Activated naive CD8-positive, alpha-beta T cell treated with anti-CD3 and anti-CD28 coated beads, Interleukin-2, amount 10 ng/mL, durations not matched to agents 7 days and 5 days (primary cell): ENCODE measurements at regions not wholly inside any gene's neighbourhood (a gene's known extent, or its start where the extent isn't known, plus 50 kb on each side); places are given as distances from the start of the nearest gene placed in this dataset.

Source experiments
- ATAC-seq: fragments of 150-1000 bp; cut with Tn5 transposase; one replicate; pipeline ENCODE4 v1.10.0; 2021; ENCODE audit warnings: low read depth, moderate library complexity
- POLR2A ChIA-PET: fragments of 350-600 bp; sonication (Branson Sonifier 250); formaldehyde crosslinking; loops from one replicate; lab custom pipeline; 2021; ENCODE audit warnings: antibody characterized with exemption; lab: Charles Lee
- DNase-seq: peaks from one replicate; pipeline ENCODE4 v3.0.0; 2021
- H3K27ac Mint-ChIP-seq: one replicate; pipeline ENCODE4 v1.8.0; 2022; ENCODE audit warnings: mild to moderate bottlenecking, mixed read lengths
- H3K27me3 Mint-ChIP-seq: one replicate; pipeline ENCODE4 v1.8.0; 2022; ENCODE audit warnings: mild to moderate bottlenecking, moderate library complexity, mixed read lengths
- H3K36me3 Mint-ChIP-seq: one replicate; pipeline ENCODE4 v1.8.0; 2021; ENCODE audit warnings: mild to moderate bottlenecking, mixed read lengths
- H3K4me1 Mint-ChIP-seq: one replicate; pipeline ENCODE4 v1.8.0; 2021; ENCODE audit warnings: mixed read lengths
- H3K4me3 Mint-ChIP-seq: one replicate; pipeline ENCODE4 v1.8.0; 2022; ENCODE audit warnings: mild to moderate bottlenecking, moderate library complexity, mixed read lengths
- H3K9me3 Mint-ChIP-seq: one replicate; pipeline ENCODE4 v1.8.0; 2021; ENCODE audit warnings: mixed read lengths

DNA sequence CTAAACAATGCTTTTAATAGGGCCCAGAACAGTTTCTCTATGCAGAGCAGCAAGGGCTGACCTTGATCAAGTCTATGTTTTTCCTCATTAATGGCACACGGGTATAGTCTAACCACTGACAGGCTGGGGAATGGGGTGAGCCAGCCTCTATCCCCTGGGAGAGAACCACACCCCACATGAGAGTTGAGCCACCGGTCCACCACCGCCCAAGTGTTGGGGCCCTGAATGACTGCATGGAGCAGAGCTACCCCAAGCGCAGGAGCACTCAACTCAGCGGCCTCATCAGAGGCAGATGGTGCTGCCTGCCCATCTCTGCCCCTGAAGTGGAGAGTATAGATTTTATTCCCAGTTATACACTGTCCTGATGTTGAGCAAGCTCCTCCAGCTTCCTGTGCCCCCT is 247.9 kb upstream of the IRX1 start:
- DNase-seq (no peak), ATAC-seq (no peak)
- H3K9me3 Mint-ChIP-seq = peaks cover under 1% of the 10 kb centered on the region
- no peaks in the 10 kb centered on the region for H3K4me1 Mint-ChIP-seq
- no peaks in the 10 kb centered on the region for H3K27me3 Mint-ChIP-seq
- H3K36me3 Mint-ChIP-seq = no peaks in the 10 kb centered on the region
- POLR2A ChIA-PET = no interaction called here
- H3K4me3 Mint-ChIP-seq = no peak overlapping the region
- no peak overlapping the region for H3K27ac Mint-ChIP-seq

- no peak overlapping the region for H3K4me3 Mint-ChIP-seq
- no peaks in the 10 kb centered on the region for H3K27me3 Mint-ChIP-seq
- H3K9me3 Mint-ChIP-seq = no peaks in the 10 kb centered on the region
- no peaks in the 10 kb centered on the region for H3K36me3 Mint-ChIP-seq
- POLR2A ChIA-PET = no interaction called here
- no peak overlapping the region for H3K27ac Mint-ChIP-seq
- DNase-seq (no peak), ATAC-seq (no peak)
- H3K4me1 Mint-ChIP-seq = no peaks in the 10 kb centered on the region
Observed at GRCh38 chr5:3346111-3346820, 249.4 kb upstream of the IRX1 start.

DNA sequence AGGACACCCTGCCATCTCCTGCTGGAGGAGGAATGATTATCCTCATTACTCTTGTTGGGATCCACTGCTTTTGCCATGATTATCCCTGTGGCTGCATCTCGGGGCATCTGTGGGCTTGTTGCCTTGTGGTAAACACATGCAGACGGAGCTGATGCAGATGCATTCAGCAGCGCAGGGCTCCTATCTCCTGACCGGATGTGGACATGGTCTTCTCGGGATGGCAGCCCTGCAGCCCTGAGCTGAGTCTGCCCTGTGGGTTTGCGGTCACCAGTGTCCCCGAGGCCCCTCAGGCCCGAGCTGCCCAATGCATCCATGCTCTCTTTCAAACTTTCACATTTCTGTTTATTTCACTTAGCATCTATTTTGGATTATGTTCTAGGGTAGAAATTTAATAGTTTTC is 250.4 kb upstream of the IRX1 start:
- Mint-ChIP-seq H3K27ac (no peak overlapping the region), H3K36me3 (no peaks in the 10 kb centered on the region), H3K27me3 (no peaks in the 10 kb centered on the region), H3K9me3 (no peaks in the 10 kb centered on the region), H3K4me3 (no peak overlapping the region), H3K4me1 (no peaks in the 10 kb centered on the region)
- ATAC-seq (no peak), DNase-seq (no peak)
- POLR2A ChIA-PET = no interaction called here

DNA sequence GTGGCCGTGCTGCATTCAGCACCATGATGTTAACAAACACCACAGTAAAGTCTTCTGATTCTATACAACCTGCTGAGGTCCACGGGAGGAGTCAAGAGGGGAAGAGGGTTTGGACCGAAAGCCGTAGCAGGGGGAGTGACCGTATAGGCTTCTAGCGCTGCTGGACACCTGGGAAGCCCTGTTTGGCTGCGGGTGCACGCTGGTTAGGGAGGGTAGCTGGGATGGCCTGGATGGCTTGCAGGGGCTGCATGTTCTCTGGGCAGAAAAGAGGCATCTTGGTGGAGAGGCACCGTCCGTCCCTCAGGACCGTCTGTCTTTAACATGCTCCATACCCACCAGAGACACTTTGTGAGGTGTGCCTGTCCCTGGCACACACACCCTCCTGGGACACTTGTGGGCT is 251.0 kb upstream of the IRX1 start:
- no peak for DNase-seq
- Mint-ChIP-seq H3K36me3 (no peaks in the 10 kb centered on the region), H3K4me3 (no peak overlapping the region), H3K9me3 (no peaks in the 10 kb centered on the region), H3K27ac (no peak overlapping the region), H3K4me1 (no peaks in the 10 kb centered on the region), H3K27me3 (no peaks in the 10 kb centered on the region)
- POLR2A ChIA-PET = no interaction called here
- ATAC-seq = no peak

DNA sequence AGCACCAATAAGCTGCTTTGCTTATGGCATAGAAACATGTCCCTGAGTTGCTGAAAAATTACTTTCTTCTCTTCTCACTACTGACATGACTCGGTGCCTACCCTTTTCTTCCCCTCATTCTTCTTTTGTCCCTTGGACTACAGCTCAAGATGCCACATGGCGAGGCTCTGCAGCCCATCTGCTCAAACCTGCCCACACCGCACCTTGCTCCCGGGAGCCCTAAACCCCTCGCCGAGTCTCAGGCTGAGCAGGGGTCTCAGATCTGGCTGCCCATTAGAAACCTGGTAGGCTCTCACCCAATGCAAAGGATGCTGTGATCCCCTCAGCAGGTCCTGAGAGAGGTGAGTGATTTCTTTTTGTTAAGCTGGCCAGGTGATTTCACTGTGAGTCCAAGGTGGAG is 251.7 kb upstream of the IRX1 start:
- Mint-ChIP-seq H3K4me1 (no peaks in the 10 kb centered on the region), H3K27me3 (no peaks in the 10 kb centered on the region), H3K9me3 (no peaks in the 10 kb centered on the region), H3K27ac (no peak overlapping the region), H3K36me3 (no peaks in the 10 kb centered on the region), H3K4me3 (no peak overlapping the region)
- POLR2A ChIA-PET = no interaction called here
- ATAC-seq = no peak
- DNase-seq = no peak

DNA sequence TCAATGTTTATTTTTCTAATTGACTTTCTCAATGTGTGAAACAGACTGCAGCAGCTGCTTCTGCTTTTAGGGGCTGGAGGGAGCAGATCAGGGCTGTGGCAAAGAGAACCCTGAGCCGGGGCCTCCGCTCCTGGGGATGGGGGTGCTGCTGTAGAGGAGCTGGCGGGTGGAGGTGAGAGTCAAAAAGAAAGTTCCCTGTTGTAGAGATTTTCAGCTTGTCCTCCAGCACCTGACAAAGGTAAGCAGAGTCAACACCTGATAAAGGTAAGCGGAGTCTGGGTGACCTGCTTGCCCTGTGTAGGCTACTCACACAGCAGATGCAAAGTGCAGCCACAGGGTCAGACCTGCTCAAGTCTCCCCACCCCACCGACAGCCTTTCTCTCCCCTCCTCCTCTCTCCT is 252.4 kb upstream of the IRX1 start:
- DNase-seq = no peak
- Mint-ChIP-seq H3K4me1 (no peaks in the 10 kb centered on the region), H3K4me3 (no peak overlapping the region), H3K9me3 (no peaks in the 10 kb centered on the region), H3K27ac (no peak overlapping the region), H3K27me3 (no peaks in the 10 kb centered on the region), H3K36me3 (no peaks in the 10 kb centered on the region)
- ATAC-seq = no peak
- POLR2A ChIA-PET = no interaction called here

- H3K9me3 Mint-ChIP-seq = no peaks in the 10 kb centered on the region
Observed at GRCh38 chr5:3342271-3343100, 253.1 kb upstream of the IRX1 start.

GRCh38 chr5:3341446-3342240 is 254.0 kb upstream of the IRX1 start:
- Mint-ChIP-seq H3K27me3 (no peaks in the 10 kb centered on the region), H3K4me3 (no peak overlapping the region), H3K36me3 (no peaks in the 10 kb centered on the region), H3K27ac (no peak overlapping the region), H3K4me1 (no peaks in the 10 kb centered on the region), H3K9me3 (no peaks in the 10 kb centered on the region)
- POLR2A ChIA-PET = no interaction called here
- ATAC-seq = no peak
- no peak for DNase-seq

More at GRCh38 chr5:3342271-3343100, 253.1 kb upstream of the IRX1 start:
- no peaks in the 10 kb centered on the region for H3K4me1 Mint-ChIP-seq
- POLR2A ChIA-PET = no interaction called here
- ATAC-seq (no peak), DNase-seq (no peak)
- no peak overlapping the region for H3K4me3 Mint-ChIP-seq
- H3K27me3 Mint-ChIP-seq = no peaks in the 10 kb centered on the region
- no peak overlapping the region for H3K27ac Mint-ChIP-seq
- no peaks in the 10 kb centered on the region for H3K36me3 Mint-ChIP-seq

DNA sequence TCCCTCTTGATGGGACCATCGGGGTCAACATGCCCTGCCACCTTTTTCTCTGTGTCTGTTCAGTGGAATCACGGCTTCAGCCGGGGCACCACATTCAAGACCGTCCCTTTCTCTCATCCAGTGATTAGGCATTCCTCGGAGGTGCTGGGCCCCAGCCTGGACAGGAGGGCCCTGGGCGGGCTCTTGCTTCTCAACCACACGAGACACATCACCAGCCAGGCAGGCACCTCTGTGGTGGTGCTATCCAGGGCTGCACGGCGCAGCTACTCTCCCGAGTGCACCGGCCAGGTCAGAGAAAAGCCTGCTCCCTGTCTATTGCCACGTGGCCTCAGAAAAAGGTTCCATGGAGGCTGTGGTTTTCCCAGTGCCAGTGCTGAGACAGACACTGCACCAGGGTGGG is 255.2 kb upstream of the IRX1 start:
- Mint-ChIP-seq H3K36me3 (no peaks in the 10 kb centered on the region), H3K27ac (no peak overlapping the region), H3K9me3 (no peaks in the 10 kb centered on the region), H3K27me3 (no peaks in the 10 kb centered on the region), H3K4me3 (no peak overlapping the region), H3K4me1 (no peaks in the 10 kb centered on the region)
- DNase-seq (no peak), ATAC-seq (no peak)
- POLR2A ChIA-PET = no interaction called here

- H3K4me1 Mint-ChIP-seq = no peaks in the 10 kb centered on the region
Observed at GRCh38 chr5:3339798-3340115, 255.9 kb upstream of the IRX1 start.

DNA sequence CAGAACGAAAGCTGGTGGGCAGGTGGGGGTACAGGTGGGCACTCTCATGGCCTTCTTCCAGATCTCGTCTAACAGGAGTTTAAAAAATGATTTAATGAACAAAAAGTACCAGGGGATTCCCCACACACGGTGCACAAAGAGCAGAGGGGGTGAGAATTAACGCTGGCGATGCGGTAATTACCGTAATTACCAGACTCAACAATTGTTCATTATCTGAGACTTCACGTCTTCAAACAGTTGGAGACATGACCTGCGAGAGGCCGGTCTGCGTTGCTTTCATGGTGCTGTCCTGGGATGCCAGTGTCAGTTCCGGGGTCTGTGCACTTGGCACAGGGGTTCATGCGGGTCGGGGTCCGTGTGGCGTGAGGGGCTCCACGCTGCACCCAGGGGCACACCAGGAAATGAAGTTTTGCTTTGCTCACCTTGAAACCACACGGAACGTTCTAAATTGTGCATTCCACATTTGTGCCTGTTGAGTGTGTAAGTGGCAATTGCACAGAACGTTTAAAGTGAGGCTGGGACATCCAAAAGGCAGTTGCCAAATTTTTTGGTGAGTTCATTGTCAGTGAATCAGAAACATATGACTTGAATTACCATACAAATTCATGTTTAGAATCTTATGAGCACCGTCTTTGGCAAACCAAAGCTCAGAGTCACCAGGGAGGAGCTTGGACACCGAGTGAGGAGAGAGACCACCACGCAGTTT is 256.4 kb upstream of the IRX1 start:
- Mint-ChIP-seq H3K27me3 (no peaks in the 10 kb centered on the region), H3K4me3 (no peak overlapping the region), H3K36me3 (no peaks in the 10 kb centered on the region), H3K27ac (no peak overlapping the region), H3K4me1 (no peaks in the 10 kb centered on the region), H3K9me3 (no peaks in the 10 kb centered on the region)
- DNase-seq (no peak), ATAC-seq (no peak)
- POLR2A ChIA-PET = no interaction called here

More at GRCh38 chr5:3339798-3340115, 255.9 kb upstream of the IRX1 start:
- no peak overlapping the region for H3K27ac Mint-ChIP-seq
- H3K9me3 Mint-ChIP-seq = no peaks in the 10 kb centered on the region
- H3K4me3 Mint-ChIP-seq = no peak overlapping the region
- POLR2A ChIA-PET = no interaction called here
- no peak for ATAC-seq
- no peaks in the 10 kb centered on the region for H3K36me3 Mint-ChIP-seq
- no peak for DNase-seq
- H3K27me3 Mint-ChIP-seq = no peaks in the 10 kb centered on the region

GRCh38 chr5:3337812-3338541 is 257.7 kb upstream of the IRX1 start:
- Mint-ChIP-seq H3K9me3 (no peaks in the 10 kb centered on the region), H3K27me3 (no peaks in the 10 kb centered on the region), H3K4me1 (no peaks in the 10 kb centered on the region), H3K4me3 (no peak overlapping the region), H3K27ac (no peak overlapping the region), H3K36me3 (no peaks in the 10 kb centered on the region)
- no peak for DNase-seq
- ATAC-seq = no peak
- POLR2A ChIA-PET = no interaction called here

GRCh38 chr5:3336666-3337065 is 259.0 kb upstream of the IRX1 start:
- Mint-ChIP-seq H3K4me1 (no peaks in the 10 kb centered on the region), H3K27me3 (no peaks in the 10 kb centered on the region), H3K27ac (no peak overlapping the region), H3K36me3 (no peaks in the 10 kb centered on the region), H3K4me3 (no peak overlapping the region), H3K9me3 (no peaks in the 10 kb centered on the region)
- POLR2A ChIA-PET = no interaction called here
- ATAC-seq (no peak), DNase-seq (no peak)
